Tibial nerve (tissue), 4 donors: ENCODE measurements at regions not wholly inside any gene's neighbourhood (a gene's known extent, or its start where the extent isn't known, plus 50 kb on each side); places are given as distances from the start of the nearest gene placed in this dataset.

ENCODE experiments used
- EP300 ChIP-seq, 2 donors: sonication (generic); formaldehyde crosslinking; IDR thresholded peaks; one replicate each; pipeline ENCODE4 v1.6.1; 2017; ENCODE audit warnings: antibody characterized with exemption in 2 of 2, mild to moderate bottlenecking in 1 of 2
- POLR2A ChIP-seq, 2 donors: fragments of 450-650 bp; IDR thresholded peaks; one replicate each; pipeline ENCODE4 v1.6.1; 2017; ENCODE audit warnings: antibody characterized with exemption in 2 of 2, mild to moderate bottlenecking in 2 of 2, moderate library complexity in 2 of 2
- TF ChIP-seq, protein P1 (sequence below), 5 experiments: fragments of 200-600 bp in 3 of 5; fragments of 450-650 bp in 2 of 5; sonication (generic) in 3 of 5; IDR thresholded peaks; one replicate each; pipeline ENCODE4 v1.5.1; 2016 to 2019; ENCODE audit warnings: antibody characterized with exemption in 5 of 5, mild to moderate bottlenecking in 3 of 5, moderate library complexity in 2 of 5

DNA sequence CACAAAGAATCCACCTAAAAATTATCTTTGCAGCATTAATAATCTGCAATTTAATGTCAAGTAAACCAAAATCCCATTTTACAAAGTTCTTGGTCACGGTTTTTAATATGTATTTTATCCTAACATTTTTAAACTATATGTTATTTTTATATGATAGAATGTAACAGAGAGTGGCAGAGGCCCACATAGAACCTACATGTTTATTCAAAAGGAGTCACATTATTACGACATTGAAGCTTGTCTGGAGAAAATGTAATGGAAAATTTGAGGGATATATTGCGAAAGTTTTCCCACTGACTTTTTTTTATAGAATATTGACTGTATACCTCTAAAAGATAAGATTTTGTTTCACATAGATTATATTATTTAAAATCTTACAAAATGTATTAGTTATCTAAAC is 89.7 kb upstream of the COL3A1 start:
- TF ChIP-seq, protein P1, sequence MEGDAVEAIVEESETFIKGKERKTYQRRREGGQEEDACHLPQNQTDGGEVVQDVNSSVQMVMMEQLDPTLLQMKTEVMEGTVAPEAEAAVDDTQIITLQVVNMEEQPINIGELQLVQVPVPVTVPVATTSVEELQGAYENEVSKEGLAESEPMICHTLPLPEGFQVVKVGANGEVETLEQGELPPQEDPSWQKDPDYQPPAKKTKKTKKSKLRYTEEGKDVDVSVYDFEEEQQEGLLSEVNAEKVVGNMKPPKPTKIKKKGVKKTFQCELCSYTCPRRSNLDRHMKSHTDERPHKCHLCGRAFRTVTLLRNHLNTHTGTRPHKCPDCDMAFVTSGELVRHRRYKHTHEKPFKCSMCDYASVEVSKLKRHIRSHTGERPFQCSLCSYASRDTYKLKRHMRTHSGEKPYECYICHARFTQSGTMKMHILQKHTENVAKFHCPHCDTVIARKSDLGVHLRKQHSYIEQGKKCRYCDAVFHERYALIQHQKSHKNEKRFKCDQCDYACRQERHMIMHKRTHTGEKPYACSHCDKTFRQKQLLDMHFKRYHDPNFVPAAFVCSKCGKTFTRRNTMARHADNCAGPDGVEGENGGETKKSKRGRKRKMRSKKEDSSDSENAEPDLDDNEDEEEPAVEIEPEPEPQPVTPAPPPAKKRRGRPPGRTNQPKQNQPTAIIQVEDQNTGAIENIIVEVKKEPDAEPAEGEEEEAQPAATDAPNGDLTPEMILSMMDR (IDR thresholded peaks at IDR 0.05) = no peak
- no peak for TF ChIP-seq POLR2A (IDR thresholded peaks at IDR 0.05)
- no peak for TF ChIP-seq EP300 (IDR thresholded peaks at IDR 0.05)
